ENCODE measurements at regions not wholly inside any gene's neighbourhood (a gene's known extent, or its start where the extent isn't known, plus 50 kb on each side); places are given as distances from the start of the nearest gene placed in this dataset.

- TF ChIP-seq POLR2AphosphoS5 (IDR thresholded peaks at IDR 0.05) (no peak), POLR2A (IDR thresholded peaks at IDR 0.05) (no peak), CTCF (IDR thresholded peaks at IDR 0.05) (no peak)
Observed at GRCh38 chr6:45816674-45817297, 198.9 kb downstream of the CLIC5 start.
